ENCODE measurements at regions not wholly inside any gene's neighbourhood (a gene's known extent, or its start where the extent isn't known, plus 50 kb on each side); places are given as distances from the start of the nearest gene placed in this dataset.

DNA sequence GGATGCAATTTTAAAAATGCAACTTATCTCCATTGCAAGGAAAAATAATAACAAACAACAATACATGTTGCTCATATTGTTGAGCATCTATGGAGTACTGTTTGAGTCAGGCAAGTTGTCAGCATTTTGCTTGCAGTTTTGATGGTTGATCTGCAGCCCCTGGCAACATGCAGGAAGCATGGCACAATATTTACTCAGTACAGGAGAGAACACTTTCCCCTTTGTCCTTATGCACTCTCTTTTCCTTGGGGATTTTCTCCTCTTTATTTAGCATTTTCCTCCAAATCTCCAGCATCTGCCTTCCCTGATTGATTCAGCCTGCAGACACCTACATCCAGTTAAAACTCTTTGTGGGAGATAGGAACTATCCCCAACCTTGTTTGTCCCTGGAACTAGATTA lies 620.5 kb upstream of the LRRN3 start:
- no TSS peak for BruUV-seq (replicated peaks)
- Histone ChIP-seq H3K4me2 (ENCODE audit: low read depth, low read length) (no peak overlapping the region), H3K27me3 (ENCODE audit: control insufficient read depth in 1 of 2, insufficient read depth in 2 of 2, low read length in 2 of 2) (no peaks in the 10 kb centered on the region), H2AFZ (ENCODE audit: low read length) (no peak overlapping the region), H3K4me1 (ENCODE audit: insufficient read depth, low read length) (no peaks in the 10 kb centered on the region), H3K4me3 (replicated peaks in 1 of 3; ENCODE audit: insufficient read depth in 1 of 3, low read depth in 2 of 3, low read length in 3 of 3) (no peak overlapping the region), H3K9ac (ENCODE audit: insufficient read depth, low read depth, low read length) (no peak overlapping the region), H4K20me1 (ENCODE audit: insufficient read depth, low read length) (no peaks in the 10 kb centered on the region), H3K9me3 (ENCODE audit: low read length) (no peaks in the 10 kb centered on the region), H3K79me2 (ENCODE audit: insufficient read depth, low read length) (no peaks in the 10 kb centered on the region), H3K27ac (ENCODE audit: extremely low read length, insufficient read depth, low read length) (no peak overlapping the region), H3K36me3 (replicated peaks in 1 of 2; ENCODE audit: control insufficient read depth in 1 of 2, insufficient read depth in 2 of 2, low read length in 2 of 2) (no peaks in the 10 kb centered on the region)
- in situ Hi-C loops (cut with HindIII; ENCODE audit: extremely low pct_ligation_motif_present, low pct_unique_long_range_greater_than_20kb) = no loop called here
- POLR2A ChIA-PET = no interaction called here
- DNase-seq (ENCODE audit: low spot score) (no peak), ATAC-seq (no peak), FAIRE-seq (no peak)
- CTCF ChIA-PET (ENCODE audit: low intra/inter-chr PET ratio, low total read pairs) = no interaction called here
- TF ChIP-seq HNRNPK (IDR thresholded peaks at IDR 0.05; ENCODE audit: low read depth, low read length, poor library complexity, severe bottlenecking) (no peak), MAFF (IDR thresholded peaks at IDR 0.05; ENCODE audit: low read depth, low read length) (no peak), ZNF292 (CRISPR knock-in tag; IDR thresholded peaks at IDR 0.05; ENCODE audit: borderline replicate concordance, low read depth) (no peak), SIX1 (CRISPR knock-in tag; IDR thresholded peaks at IDR 0.05; ENCODE audit: borderline replicate concordance) (no peak), HNRNPH1 (optimal IDR thresholded peaks at IDR 0.05; ENCODE audit: low read depth, low read length) (no peak), PHF8 (CRISPR knock-in tag; IDR thresholded peaks at IDR 0.05) (no peak), POLR2G (IDR thresholded peaks at IDR 0.05; ENCODE audit: low read depth, low read length) (no peak), ZFX (CRISPR knock-in tag; IDR thresholded peaks at IDR 0.05; ENCODE audit: low read depth) (no peak), RFXAP (CRISPR knock-in tag; IDR thresholded peaks at IDR 0.05; ENCODE audit: borderline replicate concordance) (no peak), ZFP82 (CRISPR knock-in tag; IDR thresholded peaks at IDR 0.05; ENCODE audit: borderline replicate concordance) (no peak), ZNF432 (CRISPR knock-in tag; IDR thresholded peaks at IDR 0.05; ENCODE audit: borderline replicate concordance) (no peak), TSC22D2 (CRISPR knock-in tag; IDR thresholded peaks at IDR 0.05; ENCODE audit: borderline replicate concordance) (no peak), ZNF790 (CRISPR knock-in tag; IDR thresholded peaks at IDR 0.05; ENCODE audit: borderline replicate concordance) (no peak), ZNF598 (CRISPR knock-in tag; IDR thresholded peaks at IDR 0.05; ENCODE audit: borderline replicate concordance) (no peak)
- TF ChIP-seq, protein P1, sequence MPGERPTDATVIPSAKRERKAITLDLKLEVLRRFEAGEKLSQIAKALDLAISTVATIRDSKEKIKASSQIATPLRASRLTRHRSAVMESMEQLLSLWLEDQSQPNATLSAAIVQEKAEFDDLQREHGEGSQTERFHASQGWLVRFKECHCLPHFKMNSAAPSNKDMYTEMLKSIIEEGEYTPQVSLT (CRISPR knock-in tag; IDR thresholded peaks at IDR 0.05; ENCODE audit: borderline replicate concordance, low read depth) = no peak
- TF ChIP-seq, protein P2, sequence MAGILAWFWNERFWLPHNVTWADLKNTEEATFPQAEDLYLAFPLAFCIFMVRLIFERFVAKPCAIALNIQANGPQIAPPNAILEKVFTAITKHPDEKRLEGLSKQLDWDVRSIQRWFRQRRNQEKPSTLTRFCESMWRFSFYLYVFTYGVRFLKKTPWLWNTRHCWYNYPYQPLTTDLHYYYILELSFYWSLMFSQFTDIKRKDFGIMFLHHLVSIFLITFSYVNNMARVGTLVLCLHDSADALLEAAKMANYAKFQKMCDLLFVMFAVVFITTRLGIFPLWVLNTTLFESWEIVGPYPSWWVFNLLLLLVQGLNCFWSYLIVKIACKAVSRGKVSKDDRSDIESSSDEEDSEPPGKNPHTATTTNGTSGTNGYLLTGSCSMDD (CRISPR knock-in tag; IDR thresholded peaks at IDR 0.05) = no peak
- TF ChIP-seq, protein P3, sequence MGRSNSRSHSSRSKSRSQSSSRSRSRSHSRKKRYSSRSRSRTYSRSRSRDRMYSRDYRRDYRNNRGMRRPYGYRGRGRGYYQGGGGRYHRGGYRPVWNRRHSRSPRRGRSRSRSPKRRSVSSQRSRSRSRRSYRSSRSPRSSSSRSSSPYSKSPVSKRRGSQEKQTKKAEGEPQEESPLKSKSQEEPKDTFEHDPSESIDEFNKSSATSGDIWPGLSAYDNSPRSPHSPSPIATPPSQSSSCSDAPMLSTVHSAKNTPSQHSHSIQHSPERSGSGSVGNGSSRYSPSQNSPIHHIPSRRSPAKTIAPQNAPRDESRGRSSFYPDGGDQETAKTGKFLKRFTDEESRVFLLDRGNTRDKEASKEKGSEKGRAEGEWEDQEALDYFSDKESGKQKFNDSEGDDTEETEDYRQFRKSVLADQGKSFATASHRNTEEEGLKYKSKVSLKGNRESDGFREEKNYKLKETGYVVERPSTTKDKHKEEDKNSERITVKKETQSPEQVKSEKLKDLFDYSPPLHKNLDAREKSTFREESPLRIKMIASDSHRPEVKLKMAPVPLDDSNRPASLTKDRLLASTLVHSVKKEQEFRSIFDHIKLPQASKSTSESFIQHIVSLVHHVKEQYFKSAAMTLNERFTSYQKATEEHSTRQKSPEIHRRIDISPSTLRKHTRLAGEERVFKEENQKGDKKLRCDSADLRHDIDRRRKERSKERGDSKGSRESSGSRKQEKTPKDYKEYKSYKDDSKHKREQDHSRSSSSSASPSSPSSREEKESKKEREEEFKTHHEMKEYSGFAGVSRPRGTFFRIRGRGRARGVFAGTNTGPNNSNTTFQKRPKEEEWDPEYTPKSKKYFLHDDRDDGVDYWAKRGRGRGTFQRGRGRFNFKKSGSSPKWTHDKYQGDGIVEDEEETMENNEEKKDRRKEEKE (IDR thresholded peaks at IDR 0.05) = no peak
- TF ChIP-seq, protein P4, sequence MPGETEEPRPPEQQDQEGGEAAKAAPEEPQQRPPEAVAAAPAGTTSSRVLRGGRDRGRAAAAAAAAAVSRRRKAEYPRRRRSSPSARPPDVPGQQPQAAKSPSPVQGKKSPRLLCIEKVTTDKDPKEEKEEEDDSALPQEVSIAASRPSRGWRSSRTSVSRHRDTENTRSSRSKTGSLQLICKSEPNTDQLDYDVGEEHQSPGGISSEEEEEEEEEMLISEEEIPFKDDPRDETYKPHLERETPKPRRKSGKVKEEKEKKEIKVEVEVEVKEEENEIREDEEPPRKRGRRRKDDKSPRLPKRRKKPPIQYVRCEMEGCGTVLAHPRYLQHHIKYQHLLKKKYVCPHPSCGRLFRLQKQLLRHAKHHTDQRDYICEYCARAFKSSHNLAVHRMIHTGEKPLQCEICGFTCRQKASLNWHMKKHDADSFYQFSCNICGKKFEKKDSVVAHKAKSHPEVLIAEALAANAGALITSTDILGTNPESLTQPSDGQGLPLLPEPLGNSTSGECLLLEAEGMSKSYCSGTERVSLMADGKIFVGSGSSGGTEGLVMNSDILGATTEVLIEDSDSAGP (CRISPR knock-in tag; IDR thresholded peaks at IDR 0.05; ENCODE audit: borderline replicate concordance) = no peak
- intact Hi-C loops (cut with micrococcal nuclease; ENCODE audit: unreplicated experiment) = no loop called here
